NB4 (cell line): ENCODE measurements at regions not wholly inside any gene's neighbourhood (a gene's known extent, or its start where the extent isn't known, plus 50 kb on each side); places are given as distances from the start of the nearest gene placed in this dataset.

ENCODE experiments used
- CTCF ChIP-seq: IDR thresholded peaks from one replicate; pipeline ENCODE4 v1.5.1; 2012; ENCODE audit warnings: low read depth, low read length
- MAX ChIP-seq: IDR thresholded peaks from 2 replicates; pipeline ENCODE4 v1.6.1; 2011; ENCODE audit warnings: low read depth, low read length
- POLR2A ChIP-seq: IDR thresholded peaks from 2 replicates; pipeline ENCODE4 v1.6.1; 2011; ENCODE audit warnings: mild to moderate bottlenecking; ENCODE audit not compliant: insufficient read length; ENCODE audit errors: extremely low read depth

- TF ChIP-seq POLR2A, result no peak
- no peak for TF ChIP-seq CTCF
- TF ChIP-seq MAX, result no peak
Measured at GRCh38 chr5:120769312-120769872, 305.3 kb downstream of the PRR16 start.
